GM21717 (cell line): ENCODE measurements at regions not wholly inside any gene's neighbourhood (a gene's known extent, or its start where the extent isn't known, plus 50 kb on each side); places are given as distances from the start of the nearest gene placed in this dataset.
"Not testable (repeated sequence)": the region's sequence is repeated elsewhere in the genome, so short reads cannot be mapped to it uniquely, and the experiment has no call there.

Source experiments
- ATAC-seq: cut with Tn5 transposase; IDR thresholded peaks from one replicate; pipeline ENCODE4 v1.9.1; 2021; ENCODE audit warnings: mild to moderate bottlenecking, moderate library complexity; ENCODE audit not compliant: unreplicated experiment

DNA sequence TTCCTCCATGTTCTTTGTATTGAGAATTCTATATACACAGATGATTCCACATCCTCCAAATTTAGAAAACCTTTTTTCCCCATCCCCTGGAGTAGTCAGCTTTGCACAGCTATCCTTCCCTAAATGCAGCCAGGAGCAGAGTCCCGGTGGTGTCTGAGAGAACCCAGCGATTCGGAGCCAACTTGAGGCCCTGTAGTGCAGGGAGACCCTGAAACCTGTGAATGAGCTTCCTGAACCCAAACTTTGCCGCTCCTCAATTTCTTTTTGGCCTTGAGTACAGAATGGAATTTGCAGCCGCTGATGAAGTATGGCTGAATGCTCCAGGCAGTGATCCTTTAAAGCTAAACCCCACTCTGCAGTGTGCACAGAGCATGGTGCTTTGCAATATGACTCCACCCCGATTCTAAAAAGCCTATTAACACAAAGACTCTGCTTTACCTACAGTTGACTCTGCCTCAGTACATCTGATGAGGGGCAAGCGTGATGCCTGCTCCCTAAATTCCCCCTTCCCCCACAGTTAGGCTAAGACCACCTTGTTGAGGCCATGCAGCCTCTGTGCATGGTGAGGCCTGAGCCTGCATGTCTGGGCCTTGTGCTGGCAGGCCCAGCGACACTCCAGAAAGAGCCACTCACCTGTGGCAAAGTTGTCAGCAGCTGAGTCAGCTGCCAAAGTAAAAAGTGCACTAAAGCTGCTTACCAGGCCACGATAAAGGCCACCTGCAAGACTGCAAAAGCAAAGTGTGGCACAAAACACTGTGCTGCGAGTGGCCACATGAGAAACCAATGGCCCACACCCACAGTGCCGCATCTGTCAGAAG is 82.1 kb downstream of the PLEKHG1 start:
- no peak for ATAC-seq

DNA sequence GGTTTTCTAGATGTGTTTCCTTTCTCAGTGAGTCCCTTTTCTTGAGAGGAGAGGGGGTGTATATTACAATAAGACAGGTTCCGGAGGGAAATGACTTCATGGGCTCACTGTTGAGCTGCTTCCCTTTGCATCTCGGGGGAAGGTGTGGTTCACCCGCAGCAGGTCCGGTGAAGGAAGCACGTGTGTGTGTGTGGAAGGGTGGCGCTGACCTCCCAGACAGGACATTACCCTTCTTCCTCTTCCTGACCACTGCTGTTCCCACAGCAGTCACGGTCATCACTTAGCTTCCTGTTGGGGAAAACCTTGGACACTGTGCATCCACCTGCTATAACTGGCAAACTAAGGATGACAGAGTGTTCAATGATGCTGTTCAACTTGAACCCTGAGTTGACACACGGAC is 83.6 kb downstream of the PLEKHG1 start:
- no peak for ATAC-seq

- ATAC-seq: no peak
These were observed 84.5 kb downstream of the PLEKHG1 start for GRCh38 chr6:150684161-150684560.

DNA sequence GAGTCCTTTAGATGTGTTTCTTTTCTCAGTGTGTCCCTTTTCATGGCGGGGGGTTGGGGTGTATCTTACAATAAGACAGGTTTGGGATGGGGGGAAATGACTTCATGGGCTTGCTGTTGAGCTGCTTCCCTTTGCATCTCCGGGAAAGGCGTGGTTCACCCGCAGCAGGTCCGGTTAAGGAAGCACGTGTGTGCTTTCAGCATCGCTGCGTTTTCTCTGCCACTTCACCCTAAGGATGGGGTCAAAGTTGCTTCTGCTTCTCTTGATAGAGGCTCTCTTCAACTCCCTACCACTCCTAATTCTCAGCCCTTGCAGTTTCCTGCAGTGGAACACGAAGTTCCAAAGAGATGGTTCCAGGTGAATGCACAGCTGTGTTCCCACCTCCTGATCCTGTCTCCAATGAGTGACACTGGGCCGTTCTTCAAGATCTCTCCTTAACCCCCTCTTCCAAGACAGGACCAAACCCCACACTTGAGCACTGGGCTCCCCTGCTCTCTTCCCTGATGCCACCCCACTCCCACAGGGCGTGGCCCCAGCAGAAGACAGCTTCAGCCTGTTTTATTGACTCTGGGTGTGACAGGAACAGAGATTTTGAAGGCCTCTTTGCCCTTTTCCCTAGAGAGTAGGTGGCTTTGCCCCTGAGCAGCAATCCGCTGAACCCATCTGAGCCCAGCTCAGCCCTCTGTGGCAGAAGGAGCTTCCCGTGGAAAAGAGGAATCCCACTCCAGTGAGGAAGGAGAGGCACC is 85.2 kb downstream of the PLEKHG1 start:
- ATAC-seq: no peak

- ATAC-seq: no peak
These were observed 86.2 kb downstream of the PLEKHG1 start for GRCh38 chr6:150685860-150686259.

DNA sequence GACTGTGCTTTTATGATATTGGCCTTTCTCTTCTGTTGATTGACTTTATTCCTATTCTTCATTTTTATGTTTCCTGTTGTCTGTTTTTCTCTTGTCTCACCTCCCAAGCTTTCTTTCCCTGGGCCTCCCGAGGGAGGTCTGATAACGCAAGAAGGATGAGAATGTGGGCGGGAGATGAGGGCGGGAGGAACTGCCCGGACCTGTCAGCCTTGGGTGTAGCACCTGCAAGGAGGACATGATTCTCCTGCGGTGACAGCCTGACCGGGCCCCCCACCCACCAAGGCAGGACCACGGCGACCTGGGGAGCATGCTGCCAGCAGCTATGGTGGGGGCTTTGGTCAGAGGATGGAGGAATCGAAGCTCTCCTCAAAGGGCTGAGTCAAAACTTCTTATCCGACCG is 86.9 kb downstream of the PLEKHG1 start:
- no peak for ATAC-seq

GRCh38 chr6:150687508-150687907 is 87.8 kb downstream of the PLEKHG1 start:
- ATAC-seq: no peak

DNA sequence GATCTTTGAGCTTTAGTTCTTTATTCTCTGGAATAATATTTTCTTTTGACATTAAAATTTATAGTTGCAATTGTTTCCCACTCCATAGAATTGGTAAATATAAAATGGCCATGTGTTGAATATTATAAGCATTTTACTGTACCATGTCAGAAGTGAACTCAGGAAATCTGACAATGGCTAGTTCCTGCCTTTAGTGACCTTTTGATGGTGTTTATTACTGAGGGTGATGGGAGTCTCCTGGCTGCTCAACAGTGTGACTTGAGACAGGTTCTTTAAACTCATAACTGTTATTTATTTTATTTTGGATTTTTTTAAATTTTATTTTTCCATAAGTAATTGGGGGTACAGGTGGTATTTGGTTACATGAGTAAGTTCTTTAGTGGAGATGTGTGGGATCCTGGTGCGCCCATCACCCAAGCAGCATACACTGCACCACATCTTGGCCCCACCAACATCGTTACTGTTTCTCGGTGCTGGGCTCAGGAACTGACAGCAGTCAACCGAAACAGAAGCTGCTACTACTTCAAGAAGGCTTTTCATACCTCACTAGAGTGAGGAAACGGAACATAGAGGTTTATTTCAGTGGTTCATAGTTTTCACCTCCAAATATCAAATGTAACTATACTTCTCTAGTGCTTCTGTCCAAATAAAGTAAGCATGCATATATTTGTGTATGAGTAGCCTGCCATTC is 90.4 kb downstream of the PLEKHG1 start:
- no peak for ATAC-seq

DNA sequence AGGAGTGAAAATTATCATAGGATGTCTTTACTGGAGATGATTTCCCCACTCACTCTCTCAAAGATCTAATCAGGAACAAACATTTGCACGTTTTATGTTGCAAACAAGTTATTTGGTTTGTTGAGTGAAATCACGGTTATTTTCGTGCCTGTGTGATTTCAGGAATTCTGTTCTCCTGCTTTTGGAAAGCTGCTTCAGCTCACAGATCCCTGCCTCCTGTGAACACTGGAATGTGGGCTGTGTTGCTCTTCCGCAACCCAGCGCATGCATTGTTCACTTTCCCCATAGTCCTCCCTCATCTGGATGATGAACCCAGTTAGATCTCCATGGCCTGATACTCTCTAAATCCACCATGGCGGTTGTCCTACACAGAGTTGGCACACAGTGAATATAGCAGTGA is 91.0 kb downstream of the PLEKHG1 start:
- ATAC-seq: no peak

- no peak for ATAC-seq
These were observed 91.8 kb downstream of the PLEKHG1 start for GRCh38 chr6:150691463-150691862.

DNA sequence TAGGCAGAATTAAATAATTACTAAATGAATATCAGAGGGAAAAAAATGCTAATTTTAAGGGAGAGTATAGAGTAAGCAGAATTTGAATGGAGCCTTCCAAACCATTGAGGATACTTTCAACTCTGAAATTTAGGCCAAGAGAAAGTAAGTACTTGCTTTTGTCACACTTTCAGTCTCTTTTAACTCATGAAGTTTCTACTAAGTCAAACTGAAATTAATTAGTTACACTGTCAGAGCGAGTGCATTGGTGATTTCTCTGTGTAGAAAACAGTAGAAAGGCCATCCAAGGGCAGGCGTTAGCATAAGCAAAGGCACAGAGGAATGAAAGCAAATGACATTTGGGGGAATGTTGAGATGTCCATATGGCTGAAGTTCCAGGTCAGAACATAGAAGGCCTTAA is 92.9 kb downstream of the PLEKHG1 start:
- ATAC-seq: peak; percentile 64

- ATAC-seq: no peak
These were observed 95.2 kb downstream of the PLEKHG1 start for GRCh38 chr6:150694889-150695288.

GRCh38 chr6:150695652-150696051 is 96.0 kb downstream of the PLEKHG1 start:
- no peak for ATAC-seq

- ATAC-seq: no peak
These were observed 96.5 kb downstream of the PLEKHG1 start for GRCh38 chr6:150696190-150696589.

GRCh38 chr6:150696918-150697317 is 97.2 kb downstream of the PLEKHG1 start:
- ATAC-seq: not testable (repeated sequence)

GRCh38 chr6:150697515-150697914 is 97.8 kb downstream of the PLEKHG1 start:
- ATAC-seq: no peak

DNA sequence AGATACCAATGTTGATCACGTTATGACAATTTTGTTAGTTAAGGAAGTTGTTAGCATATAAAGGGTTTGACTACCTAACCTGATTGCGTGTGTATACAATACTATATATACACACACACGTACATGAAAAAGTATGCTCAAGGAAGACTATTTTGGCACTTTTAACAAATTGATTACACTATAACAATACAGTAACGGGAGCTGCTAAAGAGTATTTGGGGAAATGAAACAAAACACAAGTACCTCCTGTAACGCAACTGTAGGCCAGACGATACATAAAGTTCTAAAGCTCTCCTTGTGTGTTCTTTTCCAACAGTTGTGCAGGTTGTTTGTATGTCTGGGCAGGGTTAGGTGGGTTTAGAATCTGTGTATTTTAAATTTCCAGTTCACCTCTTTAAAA is 98.7 kb downstream of the PLEKHG1 start:
- ATAC-seq: peak; percentile 64

GRCh38 chr6:150702675-150703074 is 103.0 kb downstream of the PLEKHG1 start:
- no peak for ATAC-seq

GRCh38 chr6:150704447-150705192 is 104.9 kb downstream of the PLEKHG1 start:
- ATAC-seq: no peak

- no peak for ATAC-seq
These were observed 105.7 kb downstream of the PLEKHG1 start for GRCh38 chr6:150705392-150705791.

GRCh38 chr6:150710236-150710635 is 110.6 kb downstream of the PLEKHG1 start:
- ATAC-seq: no peak
